GM23248 (cell line): ENCODE measurements at regions not wholly inside any gene's neighbourhood (a gene's known extent, or its start where the extent isn't known, plus 50 kb on each side); places are given as distances from the start of the nearest gene placed in this dataset.

Experiments used
- DNase-seq: peaks from one replicate; pipeline ENCODE4 v3.0.0-alpha.2; 2015
- H2AFZ ChIP-seq: fragments of 200-600 bp; sonication (generic); 2 replicates; pipeline ENCODE4 v1.6.1; 2016; ENCODE audit warnings: antibody characterized with exemption
- H3F3A ChIP-seq: fragments of 200-600 bp; sonication (generic); 2 replicates; pipeline ENCODE4 v1.6.1; 2016; ENCODE audit warnings: mild to moderate bottlenecking, antibody characterized with exemption, mixed run types; ENCODE audit not compliant: insufficient read depth
- H3K27ac ChIP-seq: fragments of 200-600 bp; sonication (generic); 2 replicates; pipeline ENCODE4 v1.5.1; 2016; ENCODE audit warnings: mild to moderate bottlenecking
- H3K27me3 ChIP-seq: fragments of 200-600 bp; sonication (generic); replicated peaks from 2 replicates; pipeline ENCODE4 v1.6.1; 2016; ENCODE audit warnings: mild to moderate bottlenecking; ENCODE audit not compliant: insufficient read depth
- H3K36me3 ChIP-seq: fragments of 200-600 bp; sonication (generic); 2 replicates; pipeline ENCODE4 v1.6.1; 2016; ENCODE audit warnings: low read depth, mild to moderate bottlenecking
- H3K4me1 ChIP-seq: fragments of 200-600 bp; sonication (generic); 2 replicates; pipeline ENCODE4 v1.6.1; 2016; ENCODE audit warnings: mild to moderate bottlenecking; ENCODE audit not compliant: insufficient read depth
- H3K4me2 ChIP-seq: fragments of 200-600 bp; sonication (generic); one replicate; pipeline ENCODE4 v1.6.1; 2016; ENCODE audit warnings: mild to moderate bottlenecking; ENCODE audit not compliant: unreplicated experiment
- H3K4me3 ChIP-seq: fragments of 200-600 bp; sonication (generic); 2 replicates; pipeline ENCODE4 v1.5.1; 2016; ENCODE audit warnings: mild to moderate bottlenecking
- H3K79me2 ChIP-seq: fragments of 200-600 bp; sonication (generic); 2 replicates; pipeline ENCODE4 v1.6.1; 2016; ENCODE audit warnings: mild to moderate bottlenecking; ENCODE audit not compliant: insufficient read depth
- H3K9ac ChIP-seq: fragments of 200-600 bp; sonication (generic); 2 replicates; pipeline ENCODE4 v1.6.1; 2016; ENCODE audit warnings: mild to moderate bottlenecking
- H3K9me2 ChIP-seq: fragments of 200-600 bp; sonication (generic); 2 replicates; pipeline ENCODE4 v1.6.1; 2016; ENCODE audit warnings: mixed run types, mild to moderate bottlenecking, moderate library complexity; ENCODE audit not compliant: insufficient read depth
- H3K9me3 ChIP-seq: fragments of 200-600 bp; sonication (generic); one replicate; pipeline ENCODE4 v1.6.1; 2017; ENCODE audit warnings: low read depth
- H4K20me1 ChIP-seq: fragments of 200-600 bp; sonication (generic); 2 replicates; pipeline ENCODE4 v1.6.0; 2016; ENCODE audit not compliant: insufficient read depth
- EZH2 ChIP-seq: fragments of 200-600 bp; sonication (generic); IDR thresholded peaks from 2 replicates; pipeline ENCODE4 v1.6.1; 2018; ENCODE audit warnings: antibody characterized with exemption, mild to moderate bottlenecking; ENCODE audit not compliant: insufficient read depth, poor library complexity, severe bottlenecking
- EZH2phosphoT487 ChIP-seq: fragments of 200-600 bp; sonication (generic); IDR thresholded peaks from 2 replicates; pipeline ENCODE4 v1.6.1; 2018; ENCODE audit warnings: antibody characterized with exemption, moderate library complexity, mild to moderate bottlenecking, low read depth; ENCODE audit not compliant: insufficient read depth
- WGBS, 2 experiments: methylation state at CpG; one replicate each; pipeline ENCODE4 v1.1.6; 2015 to 2017; ENCODE audit warnings: low lambda C conversion rate in 2 of 2, low coverage in 1 of 2; ENCODE audit errors: missing lambda C conversion rate in 2 of 2; 5-methylcytosine and 5-hydroxymethylcytosine counted together
- in situ Hi-C: fragments of 300-500 bp; cut with MboI; formaldehyde crosslinking; loops from 2 replicates; pipeline ENCODE4 v1.15.0; 2020

GRCh38 chr1:82152356-82153271, 351.9 kb downstream of the ADGRL2 start:
- H4K20me1 ChIP-seq: no peaks in the 10 kb centered on the region
- H3K36me3 ChIP-seq: no peaks in the 10 kb centered on the region
- TF ChIP-seq EZH2phosphoT487: no peak
- TF ChIP-seq EZH2: no peak
- H3F3A ChIP-seq: no peaks in the 10 kb centered on the region
- no peaks in the 10 kb centered on the region for H3K9me3 ChIP-seq
- no peaks in the 10 kb centered on the region for H3K27me3 ChIP-seq
- H3K9me2 ChIP-seq: no peaks in the 10 kb centered on the region
- in situ Hi-C loops: no loop called here
- H3K4me1 ChIP-seq: no peaks in the 10 kb centered on the region
- DNase-seq: no peak
- no peaks in the 10 kb centered on the region for H3K79me2 ChIP-seq
- H3K27ac ChIP-seq: no peak overlapping the region
- H2AFZ ChIP-seq: no peak overlapping the region
- WGBS, 2 experiments: 8 to 11% methylated on average over 5 of the region's 5 CpGs
- H3K9ac ChIP-seq: no peak overlapping the region
- H3K4me2 ChIP-seq: no peak overlapping the region
- no peak overlapping the region for H3K4me3 ChIP-seq

DNA sequence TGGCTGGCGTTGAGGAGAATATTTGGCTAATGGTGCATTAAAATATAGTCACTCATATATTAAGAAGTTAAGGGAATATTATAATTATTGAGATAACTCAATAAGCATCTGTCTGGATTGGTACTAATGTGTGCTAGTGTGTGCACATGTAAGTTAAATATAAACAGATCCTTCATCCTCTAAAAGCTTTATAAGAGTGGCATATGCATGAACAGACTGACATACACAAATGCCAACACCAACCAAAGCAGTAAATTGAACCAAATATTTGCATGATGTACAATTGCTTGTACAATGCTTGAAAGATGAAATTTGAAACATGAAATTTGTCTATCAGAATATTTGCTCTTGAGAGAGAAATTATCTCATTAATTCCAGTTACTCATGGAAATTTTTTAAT, 344.9 kb downstream of the ADGRL2 start:
- Histone ChIP-seq H3F3A (no peaks in the 10 kb centered on the region), H3K36me3 (no peaks in the 10 kb centered on the region), H3K4me2 (no peak overlapping the region), H2AFZ (no peak overlapping the region), H3K9me2 (no peaks in the 10 kb centered on the region), H3K9me3 (no peaks in the 10 kb centered on the region), H4K20me1 (no peaks in the 10 kb centered on the region), H3K27me3 (no peaks in the 10 kb centered on the region), H3K27ac (no peak overlapping the region), H3K79me2 (no peaks in the 10 kb centered on the region), H3K4me3 (no peak overlapping the region), H3K4me1 (no peaks in the 10 kb centered on the region), H3K9ac (no peak overlapping the region)
- 46 to 48% methylated on average over 1 of the region's 1 CpG for WGBS, 2 experiments
- in situ Hi-C loops: no loop called here
- no peak for DNase-seq
- TF ChIP-seq EZH2phosphoT487 (no peak), EZH2 (no peak)

DNA sequence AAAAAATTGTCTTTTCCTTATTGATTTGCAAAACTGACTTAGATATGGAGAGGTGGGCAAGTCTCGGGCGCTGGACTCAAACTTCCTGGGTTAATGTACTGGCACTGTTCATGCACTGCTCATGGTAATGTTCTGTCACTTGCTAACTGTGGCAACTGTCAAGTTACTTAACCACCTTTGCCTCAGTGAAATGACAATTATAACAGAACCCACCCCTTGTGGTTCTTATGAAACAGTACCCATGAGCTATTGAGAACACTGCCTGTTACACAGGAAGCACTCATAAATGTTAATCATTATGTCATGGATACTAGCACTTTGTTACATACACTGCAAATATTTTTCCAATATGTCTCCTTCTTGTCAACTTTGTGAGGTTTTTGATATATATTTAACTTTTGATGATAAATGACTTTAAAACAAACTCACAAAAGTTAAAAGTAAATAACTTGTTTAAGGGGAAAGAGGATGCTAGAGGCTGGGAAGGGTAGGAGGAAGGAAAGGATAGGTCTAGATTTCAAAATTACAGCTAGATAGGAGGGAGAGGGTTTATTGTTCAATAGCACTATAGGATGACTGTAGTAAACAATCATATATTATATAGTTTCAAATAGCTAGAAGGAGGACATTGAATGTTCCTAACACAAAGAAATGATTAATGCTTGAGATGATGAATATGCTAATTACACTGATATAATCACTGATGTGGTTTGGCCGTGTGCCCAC, 342.5 kb downstream of the ADGRL2 start:
- Histone ChIP-seq H2AFZ (no peak overlapping the region), H3K9me3 (no peaks in the 10 kb centered on the region), H3K27ac (no peak overlapping the region), H3K4me1 (no peaks in the 10 kb centered on the region), H3K27me3 (no peaks in the 10 kb centered on the region), H3K36me3 (no peaks in the 10 kb centered on the region), H3F3A (no peaks in the 10 kb centered on the region), H3K9ac (no peak overlapping the region), H3K4me2 (no peak overlapping the region), H3K79me2 (no peaks in the 10 kb centered on the region), H3K4me3 (no peak overlapping the region), H3K9me2 (no peaks in the 10 kb centered on the region), H4K20me1 (no peaks in the 10 kb centered on the region)
- 48 to 54% methylated on average over 3 of the region's 3 CpGs for WGBS, 2 experiments
- in situ Hi-C loops: no loop called here
- no peak for DNase-seq
- TF ChIP-seq EZH2 (no peak), EZH2phosphoT487 (no peak)

GRCh38 chr1:82141390-82141789, 340.7 kb downstream of the ADGRL2 start:
- no peaks in the 10 kb centered on the region for H3K9me3 ChIP-seq
- H3K27ac ChIP-seq: no peak overlapping the region
- H2AFZ ChIP-seq: no peak overlapping the region
- H3K4me3 ChIP-seq: no peak overlapping the region
- no peaks in the 10 kb centered on the region for H3K79me2 ChIP-seq
- H3K9me2 ChIP-seq: no peaks in the 10 kb centered on the region
- 50 to 52% methylated on average over 2 of the region's 2 CpGs for WGBS, 2 experiments
- in situ Hi-C loops: no loop called here
- no peaks in the 10 kb centered on the region for H4K20me1 ChIP-seq
- H3F3A ChIP-seq: no peaks in the 10 kb centered on the region
- no peaks in the 10 kb centered on the region for H3K4me1 ChIP-seq
- no peak overlapping the region for H3K9ac ChIP-seq
- no peak for DNase-seq
- H3K27me3 ChIP-seq: no peaks in the 10 kb centered on the region
- no peak overlapping the region for H3K4me2 ChIP-seq
- no peaks in the 10 kb centered on the region for H3K36me3 ChIP-seq
- no peak for TF ChIP-seq EZH2
- TF ChIP-seq EZH2phosphoT487: no peak
